ENCODE measurements at regions not wholly inside any gene's neighbourhood (a gene's known extent, or its start where the extent isn't known, plus 50 kb on each side); places are given as distances from the start of the nearest gene placed in this dataset.

DNA sequence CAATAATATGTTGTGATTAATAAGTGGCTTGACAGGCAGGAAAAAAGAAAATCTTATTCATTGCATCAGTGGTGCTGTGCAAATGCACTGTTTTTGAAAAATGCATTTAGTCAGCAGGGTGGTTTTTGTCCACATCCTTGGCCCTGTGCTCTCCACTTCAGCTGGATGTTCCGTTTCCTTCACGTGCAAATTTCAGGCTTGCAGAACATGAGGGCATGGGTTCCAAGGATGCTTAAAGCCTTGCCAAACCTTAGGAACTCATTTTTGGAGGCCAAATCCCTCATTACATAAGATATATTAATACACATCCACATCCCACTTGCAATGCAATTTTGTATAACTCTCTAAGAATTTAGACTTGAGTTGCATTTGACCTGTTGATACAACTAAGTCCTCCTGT lies 410.1 kb downstream of the PRDM2 start:
- no TSS peak for BruUV-seq (replicated peaks)
- Histone ChIP-seq H3K9ac (ENCODE audit: low read length) (no peak overlapping the region), H3K9me3 (ENCODE audit: low read length) (no peaks in the 10 kb centered on the region; the same call in 1 of the 2 replicates), H3K4me2 (ENCODE audit: low read length) (no peak overlapping the region), H3K27me3 (ENCODE audit: low read length) (peaks cover 10% of the 10 kb centered on the region), H3K79me2 (ENCODE audit: low read length) (no peaks in the 10 kb centered on the region), H3K27ac (ENCODE audit: low read length) (no peak overlapping the region), H4K20me1 (ENCODE audit: low read length) (no peaks in the 10 kb centered on the region), H3F3A (ENCODE audit: low read length, unreplicated experiment) (no peaks in the 10 kb centered on the region), H3K36me3 (ENCODE audit: low read depth, low read length) (no peaks in the 10 kb centered on the region), H3K4me1 (ENCODE audit: insufficient read depth, low read length) (peaks cover 25% of the 10 kb centered on the region), H2AFZ (ENCODE audit: low read length) (no peak overlapping the region), H3K4me3 (ENCODE audit: low read length) (no peak overlapping the region), H3K9me2 (replicated peaks; ENCODE audit: low read length) (no peaks in the 10 kb centered on the region)
- ATAC-seq: no peak
- intact Hi-C loops (cut with micrococcal nuclease): loop anchor here (5.0 to 10.0 kb wide), 3 partner anchors 265 to 415 kb away; no protein-coding TSS in a partner anchor
- POLR2A ChIA-PET (ENCODE audit: unreplicated experiment): no interaction called here
- TF ChIP-seq CTCF (conservative IDR thresholded peaks at IDR 0.05; ENCODE audit: low read depth, low read length) (no peak), EZH2 (IDR thresholded peaks at IDR 0.05; ENCODE audit: low read length, unreplicated experiment) (no peak), EZH2phosphoT487 (IDR thresholded peaks at IDR 0.05; ENCODE audit: borderline replicate concordance, low read length) (no peak)
- CTCF ChIA-PET: interaction anchor here (0.6 kb wide), 1 partner anchor 19 kb away, joined by 3 read pairs; no protein-coding TSS in a partner anchor
- no peak for DNase-seq

GRCh38 chr1:14111121-14111520 lies 411.1 kb downstream of the PRDM2 start:
- no peak overlapping the region for H3K27ac ChIP-seq (ENCODE audit: low read length)
- no peaks in the 10 kb centered on the region for H3K36me3 ChIP-seq (ENCODE audit: low read depth, low read length)
- H4K20me1 ChIP-seq (ENCODE audit: low read length): no peaks in the 10 kb centered on the region
- no peaks in the 10 kb centered on the region for H3K9me2 ChIP-seq (replicated peaks; ENCODE audit: low read length)
- no peak overlapping the region for H3K9ac ChIP-seq (ENCODE audit: low read length)
- peak; percentile 24 for DNase-seq
- no peaks in the 10 kb centered on the region for H3K79me2 ChIP-seq (ENCODE audit: low read length)
- H3F3A ChIP-seq (ENCODE audit: low read length, unreplicated experiment): no peaks in the 10 kb centered on the region
- H3K9me3 ChIP-seq (ENCODE audit: low read length): no peaks in the 10 kb centered on the region
- H3K4me1 ChIP-seq (ENCODE audit: insufficient read depth, low read length): peaks cover 25% of the 10 kb centered on the region
- no TSS peak for BruUV-seq (replicated peaks)
- CTCF ChIA-PET: interaction anchor here (0.6 kb wide), 1 partner anchor 145 kb away, joined by 3 read pairs; no protein-coding TSS in a partner anchor
- H2AFZ ChIP-seq (ENCODE audit: low read length): no peak overlapping the region
- no peak overlapping the region for H3K4me3 ChIP-seq (ENCODE audit: low read length)
- peak; percentile 41 for TF ChIP-seq CTCF (conservative IDR thresholded peaks at IDR 0.05; ENCODE audit: low read depth, low read length)
- TF ChIP-seq EZH2 (IDR thresholded peaks at IDR 0.05; ENCODE audit: low read length, unreplicated experiment): no peak
- no peak for TF ChIP-seq EZH2phosphoT487 (IDR thresholded peaks at IDR 0.05; ENCODE audit: borderline replicate concordance, low read length)
- intact Hi-C loops (cut with micrococcal nuclease): loop anchor here (5.0 to 10.0 kb wide), 3 partner anchors 264 to 414 kb away; no protein-coding TSS in a partner anchor
- H3K4me2 ChIP-seq (ENCODE audit: low read length): no peak overlapping the region
- H3K27me3 ChIP-seq (ENCODE audit: low read length): no peaks in the 10 kb centered on the region
- ATAC-seq: no peak
- POLR2A ChIA-PET (ENCODE audit: unreplicated experiment): no interaction called here

- DNase-seq (no peak), ATAC-seq (no peak)
- intact Hi-C loops (cut with micrococcal nuclease): loop anchor here (5.0 to 10.0 kb wide), 3 partner anchors 262 to 412 kb away; no protein-coding TSS in a partner anchor
- Histone ChIP-seq H3F3A (ENCODE audit: low read length, unreplicated experiment) (no peaks in the 10 kb centered on the region), H3K4me1 (ENCODE audit: insufficient read depth, low read length) (peaks cover 25% of the 10 kb centered on the region), H3K27ac (ENCODE audit: low read length) (peak overlapping the region; percentile 20; the same call in 1 of the 2 replicates), H2AFZ (ENCODE audit: low read length) (no peak overlapping the region), H3K9me2 (replicated peaks; ENCODE audit: low read length) (no peaks in the 10 kb centered on the region), H3K9ac (ENCODE audit: low read length) (no peak overlapping the region), H3K4me2 (ENCODE audit: low read length) (no peak overlapping the region), H3K27me3 (ENCODE audit: low read length) (no peaks in the 10 kb centered on the region), H3K79me2 (ENCODE audit: low read length) (no peaks in the 10 kb centered on the region), H3K36me3 (ENCODE audit: low read depth, low read length) (no peaks in the 10 kb centered on the region), H4K20me1 (ENCODE audit: low read length) (no peaks in the 10 kb centered on the region), H3K9me3 (ENCODE audit: low read length) (no peaks in the 10 kb centered on the region), H3K4me3 (ENCODE audit: low read length) (no peak overlapping the region)
- BruUV-seq (replicated peaks): no TSS peak
- ChIA-PET CTCF (no interaction called here), POLR2A (ENCODE audit: unreplicated experiment) (no interaction called here)
- TF ChIP-seq EZH2phosphoT487 (IDR thresholded peaks at IDR 0.05; ENCODE audit: borderline replicate concordance, low read length): no peak
- TF ChIP-seq EZH2 (IDR thresholded peaks at IDR 0.05; ENCODE audit: low read length, unreplicated experiment): no peak
- no peak for TF ChIP-seq CTCF (conservative IDR thresholded peaks at IDR 0.05; ENCODE audit: low read depth, low read length)
Observed at GRCh38 chr1:14112613-14113012, 412.6 kb downstream of the PRDM2 start.
